ENCODE measurements at regions not wholly inside any gene's neighbourhood (a gene's known extent, or its start where the extent isn't known, plus 50 kb on each side); places are given as distances from the start of the nearest gene placed in this dataset.

- TF ChIP-seq CTCF (IDR thresholded peaks at IDR 0.05; ENCODE audit: low read depth, low read length) (no peak), POLR2A (IDR thresholded peaks at IDR 0.05; ENCODE audit: extremely low read depth, insufficient read length) (no peak)
These were observed 248.1 kb upstream of the SOX5 start for GRCh38 chr12:24197532-24197931.

All from NB4 (cell line).